Astrocyte (in vitro differentiated cells and primary cell): ENCODE measurements at regions not wholly inside any gene's neighbourhood (a gene's known extent, or its start where the extent isn't known, plus 50 kb on each side); places are given as distances from the start of the nearest gene placed in this dataset.

Experiments
- CTCF ChIP-seq: IDR thresholded peaks from 2 replicates; pipeline ENCODE4 v1.5.1; 2011; ENCODE audit warnings: low read depth, mild to moderate bottlenecking, inconsistent platforms, low read length, moderate library complexity; ENCODE audit not compliant: insufficient read depth
- EZH2 ChIP-seq: IDR thresholded peaks from 2 replicates; pipeline ENCODE4 v1.6.1; 2012; ENCODE audit warnings: mild to moderate bottlenecking, low read length, inconsistent platforms; ENCODE audit not compliant: insufficient read depth

GRCh38 chr5:56322592-56322991 is 89.5 kb upstream of the ANKRD55 start:
- TF ChIP-seq EZH2 (no peak), CTCF (no peak)
